HL-60 (cell line): ENCODE measurements at regions not wholly inside any gene's neighbourhood (a gene's known extent, or its start where the extent isn't known, plus 50 kb on each side); places are given as distances from the start of the nearest gene placed in this dataset.

Source experiments
- DNase-seq, 2 experiments: peaks; one replicate each; pipeline ENCODE4 v3.0.0-alpha.2; 2010 to 2020; ENCODE audit warnings: low read depth in 1 of 2, low spot score in 1 of 2
- H3K27ac ChIP-seq: fragments of 250-450 bp; sonication (Bioruptor Pico); replicated peaks from 2 replicates; pipeline ENCODE4 v1.5.1; 2020; ENCODE audit warnings: mild to moderate bottlenecking, moderate library complexity
- H3K27me3 ChIP-seq: fragments of 250-450 bp; sonication (Bioruptor Pico); 2 replicates; pipeline ENCODE4 v1.5.1; 2021; ENCODE audit warnings: mild to moderate bottlenecking, moderate library complexity; ENCODE audit not compliant: insufficient read depth, poor library complexity, severe bottlenecking
- H3K4me3 ChIP-seq: replicated peaks from 2 replicates; pipeline ENCODE4 v1.5.1; 2011; ENCODE audit warnings: mild to moderate bottlenecking, control low read depth, low read length; ENCODE audit not compliant: insufficient read depth
- GABPA ChIP-seq: IDR thresholded peaks from 2 replicates; pipeline ENCODE4 v1.6.1; 2012; ENCODE audit warnings: low read depth
- POLR2AphosphoS5 ChIP-seq: IDR thresholded peaks from 2 replicates; pipeline ENCODE4 v1.6.1; 2012; ENCODE audit warnings: low read depth
- SPI1 ChIP-seq: IDR thresholded peaks from 2 replicates; pipeline ENCODE4 v1.6.1; 2012; ENCODE audit warnings: low read depth, mild to moderate bottlenecking, borderline replicate concordance
- TF ChIP-seq, protein P1 (sequence below): IDR thresholded peaks from one replicate; pipeline ENCODE4 v1.5.1; 2011; ENCODE audit warnings: low read length, control low read depth, inconsistent platforms; ENCODE audit not compliant: insufficient read depth
- TF ChIP-seq, protein P2 (sequence below): IDR thresholded peaks from 2 replicates; pipeline ENCODE4 v1.6.1; 2012; ENCODE audit warnings: low read depth; ENCODE audit not compliant: insufficient replicate concordance

DNA sequence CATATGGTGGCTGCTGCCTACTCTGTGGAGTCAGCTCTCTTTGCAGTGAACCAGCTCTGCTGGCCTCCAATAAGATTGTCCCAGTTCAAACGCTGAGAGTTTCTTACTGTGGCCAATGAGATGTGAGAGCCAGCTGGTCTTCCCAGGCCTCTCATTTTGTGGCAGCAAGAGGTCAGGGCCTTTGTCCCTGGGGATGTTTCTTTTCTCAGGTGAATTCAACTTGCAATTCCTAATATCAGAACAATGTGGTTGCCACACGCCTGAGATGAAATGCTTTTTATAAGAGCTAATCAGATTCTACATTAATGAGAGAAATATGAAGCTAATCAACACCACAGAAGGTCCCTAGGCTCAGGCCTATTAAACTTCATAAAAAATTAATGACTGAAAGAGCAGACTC is 660.1 kb upstream of the CAMK1G start:
- TF ChIP-seq, protein P1, sequence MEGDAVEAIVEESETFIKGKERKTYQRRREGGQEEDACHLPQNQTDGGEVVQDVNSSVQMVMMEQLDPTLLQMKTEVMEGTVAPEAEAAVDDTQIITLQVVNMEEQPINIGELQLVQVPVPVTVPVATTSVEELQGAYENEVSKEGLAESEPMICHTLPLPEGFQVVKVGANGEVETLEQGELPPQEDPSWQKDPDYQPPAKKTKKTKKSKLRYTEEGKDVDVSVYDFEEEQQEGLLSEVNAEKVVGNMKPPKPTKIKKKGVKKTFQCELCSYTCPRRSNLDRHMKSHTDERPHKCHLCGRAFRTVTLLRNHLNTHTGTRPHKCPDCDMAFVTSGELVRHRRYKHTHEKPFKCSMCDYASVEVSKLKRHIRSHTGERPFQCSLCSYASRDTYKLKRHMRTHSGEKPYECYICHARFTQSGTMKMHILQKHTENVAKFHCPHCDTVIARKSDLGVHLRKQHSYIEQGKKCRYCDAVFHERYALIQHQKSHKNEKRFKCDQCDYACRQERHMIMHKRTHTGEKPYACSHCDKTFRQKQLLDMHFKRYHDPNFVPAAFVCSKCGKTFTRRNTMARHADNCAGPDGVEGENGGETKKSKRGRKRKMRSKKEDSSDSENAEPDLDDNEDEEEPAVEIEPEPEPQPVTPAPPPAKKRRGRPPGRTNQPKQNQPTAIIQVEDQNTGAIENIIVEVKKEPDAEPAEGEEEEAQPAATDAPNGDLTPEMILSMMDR, result no peak
- TF ChIP-seq, protein P2, sequence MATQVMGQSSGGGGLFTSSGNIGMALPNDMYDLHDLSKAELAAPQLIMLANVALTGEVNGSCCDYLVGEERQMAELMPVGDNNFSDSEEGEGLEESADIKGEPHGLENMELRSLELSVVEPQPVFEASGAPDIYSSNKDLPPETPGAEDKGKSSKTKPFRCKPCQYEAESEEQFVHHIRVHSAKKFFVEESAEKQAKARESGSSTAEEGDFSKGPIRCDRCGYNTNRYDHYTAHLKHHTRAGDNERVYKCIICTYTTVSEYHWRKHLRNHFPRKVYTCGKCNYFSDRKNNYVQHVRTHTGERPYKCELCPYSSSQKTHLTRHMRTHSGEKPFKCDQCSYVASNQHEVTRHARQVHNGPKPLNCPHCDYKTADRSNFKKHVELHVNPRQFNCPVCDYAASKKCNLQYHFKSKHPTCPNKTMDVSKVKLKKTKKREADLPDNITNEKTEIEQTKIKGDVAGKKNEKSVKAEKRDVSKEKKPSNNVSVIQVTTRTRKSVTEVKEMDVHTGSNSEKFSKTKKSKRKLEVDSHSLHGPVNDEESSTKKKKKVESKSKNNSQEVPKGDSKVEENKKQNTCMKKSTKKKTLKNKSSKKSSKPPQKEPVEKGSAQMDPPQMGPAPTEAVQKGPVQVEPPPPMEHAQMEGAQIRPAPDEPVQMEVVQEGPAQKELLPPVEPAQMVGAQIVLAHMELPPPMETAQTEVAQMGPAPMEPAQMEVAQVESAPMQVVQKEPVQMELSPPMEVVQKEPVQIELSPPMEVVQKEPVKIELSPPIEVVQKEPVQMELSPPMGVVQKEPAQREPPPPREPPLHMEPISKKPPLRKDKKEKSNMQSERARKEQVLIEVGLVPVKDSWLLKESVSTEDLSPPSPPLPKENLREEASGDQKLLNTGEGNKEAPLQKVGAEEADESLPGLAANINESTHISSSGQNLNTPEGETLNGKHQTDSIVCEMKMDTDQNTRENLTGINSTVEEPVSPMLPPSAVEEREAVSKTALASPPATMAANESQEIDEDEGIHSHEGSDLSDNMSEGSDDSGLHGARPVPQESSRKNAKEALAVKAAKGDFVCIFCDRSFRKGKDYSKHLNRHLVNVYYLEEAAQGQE, result no peak
- TF ChIP-seq SPI1 (no peak), POLR2AphosphoS5 (no peak), GABPA (no peak)
- H3K4me3 ChIP-seq, result no peak overlapping the region

DNA sequence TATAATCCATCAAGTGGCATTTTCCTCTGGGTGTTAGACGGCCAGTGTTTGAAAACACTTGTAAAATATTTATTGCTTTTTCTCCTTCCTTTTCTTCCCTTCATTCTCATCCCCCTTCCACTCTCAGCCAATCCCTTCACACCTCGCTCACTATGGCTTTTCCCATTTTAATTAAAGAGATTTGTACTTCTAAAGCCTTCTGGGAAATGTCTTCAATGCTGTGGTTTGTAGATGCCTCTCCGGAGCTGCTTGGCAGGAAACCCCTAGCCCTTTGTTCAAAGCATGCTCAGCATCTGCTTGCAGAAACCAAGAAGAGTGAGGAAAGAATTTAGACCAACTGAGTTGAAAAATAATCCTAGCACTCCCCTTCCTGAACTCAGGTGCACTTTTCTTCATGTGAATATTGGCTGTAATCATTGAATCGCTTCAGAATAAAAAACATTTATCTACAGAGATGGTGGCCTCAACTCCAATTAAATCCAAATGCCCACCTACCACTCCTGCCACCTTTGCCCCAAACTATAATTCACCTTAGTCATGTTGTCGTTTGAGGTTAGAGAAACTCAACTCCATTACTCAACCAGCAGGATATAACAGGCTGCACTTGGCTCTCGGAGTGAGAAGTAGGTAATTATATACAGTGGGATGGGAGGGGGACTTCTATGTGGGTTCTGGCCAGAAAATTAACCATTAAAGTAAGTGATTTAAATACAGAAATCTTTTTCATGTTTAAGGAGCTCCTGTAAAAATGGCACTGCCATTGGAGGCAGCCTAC is 659.4 kb upstream of the CAMK1G start:
- Histone ChIP-seq H3K27me3 (peaks cover 3% of the 10 kb centered on the region), H3K4me3 (no peak overlapping the region), H3K27ac (no peak overlapping the region)
- TF ChIP-seq POLR2AphosphoS5, result no peak
- TF ChIP-seq, protein P2, result no peak
- no peak for TF ChIP-seq SPI1
- TF ChIP-seq, protein P1, result no peak
- no peak for TF ChIP-seq GABPA
- DNase-seq, result no peak

More for the DNA sequence above, 660.1 kb upstream of the CAMK1G start:
- Histone ChIP-seq H3K27ac (no peak overlapping the region), H3K27me3 (peaks cover 3% of the 10 kb centered on the region)
- no peak for DNase-seq

DNA sequence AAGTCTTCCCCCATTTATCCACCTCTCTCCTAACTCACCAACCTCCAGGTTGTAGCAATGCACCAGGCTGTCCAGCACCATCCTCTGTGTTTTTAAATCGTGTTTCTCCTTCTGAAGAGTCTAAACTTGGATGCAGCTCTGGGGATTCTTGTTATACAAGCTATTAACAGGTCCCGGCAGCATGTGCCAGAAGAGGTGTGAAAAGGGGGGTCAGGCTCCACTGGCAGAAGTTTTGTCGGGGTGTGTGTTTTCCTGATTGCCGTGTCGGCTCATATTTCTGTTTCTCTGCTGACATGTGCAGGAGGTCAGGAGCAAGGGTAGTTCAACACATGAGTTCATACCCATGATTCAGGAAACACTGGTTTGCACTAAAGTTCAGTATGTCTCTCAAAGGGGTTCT is 658.6 kb upstream of the CAMK1G start:
- Histone ChIP-seq H3K27me3 (peaks cover 3% of the 10 kb centered on the region), H3K27ac (no peak overlapping the region), H3K4me3 (no peak overlapping the region)
- TF ChIP-seq, protein P2, result no peak
- TF ChIP-seq, protein P1, result no peak
- TF ChIP-seq GABPA, result no peak
- DNase-seq, result no peak
